GM19397 (cell line): ENCODE measurements at regions not wholly inside any gene's neighbourhood (a gene's known extent, or its start where the extent isn't known, plus 50 kb on each side); places are given as distances from the start of the nearest gene placed in this dataset.
"Not testable (repeated sequence)": the region's sequence is repeated elsewhere in the genome, so short reads cannot be mapped to it uniquely, and the experiment has no call there.

ENCODE experiments used
- ATAC-seq: cut with Tn5 transposase; IDR thresholded peaks from one replicate; pipeline ENCODE4 v1.9.1; 2021; ENCODE audit warnings: mild to moderate bottlenecking, moderate library complexity; ENCODE audit not compliant: unreplicated experiment

GRCh38 chr2:128591022-128591860 lies 272.6 kb upstream of the HS6ST1 start:
- no peak for ATAC-seq

GRCh38 chr2:128591861-128592822 lies 273.5 kb upstream of the HS6ST1 start:
- ATAC-seq = no peak

- ATAC-seq = no peak
Observed at GRCh38 chr2:128593518-128593878, 274.8 kb upstream of the HS6ST1 start.

GRCh38 chr2:128593879-128594650 lies 275.4 kb upstream of the HS6ST1 start:
- no peak for ATAC-seq

- ATAC-seq = no peak
Observed at GRCh38 chr2:128594651-128594910, 275.9 kb upstream of the HS6ST1 start.

- ATAC-seq = no peak
Observed at GRCh38 chr2:128594953-128595677, 276.4 kb upstream of the HS6ST1 start.

- ATAC-seq = no peak
Observed at GRCh38 chr2:128595763-128596395, 277.2 kb upstream of the HS6ST1 start.

GRCh38 chr2:128596396-128597120 lies 277.9 kb upstream of the HS6ST1 start:
- ATAC-seq = no peak

- ATAC-seq = no peak
Observed at GRCh38 chr2:128597121-128597762, 278.6 kb upstream of the HS6ST1 start.

- not testable (repeated sequence) for ATAC-seq
Observed at GRCh38 chr2:128598260-128598659, 279.6 kb upstream of the HS6ST1 start.

- no peak for ATAC-seq
Observed at GRCh38 chr2:128598862-128599441, 280.3 kb upstream of the HS6ST1 start.

- ATAC-seq = no peak
Observed at GRCh38 chr2:128599700-128600099, 281.0 kb upstream of the HS6ST1 start.

- no peak for ATAC-seq
Observed at GRCh38 chr2:128600581-128601297, 282.1 kb upstream of the HS6ST1 start.

GRCh38 chr2:128601298-128602037 lies 282.8 kb upstream of the HS6ST1 start:
- no peak for ATAC-seq

- no peak for ATAC-seq
Observed at GRCh38 chr2:128602038-128602698, 283.5 kb upstream of the HS6ST1 start.

- no peak for ATAC-seq
Observed at GRCh38 chr2:128602699-128603101, 284.0 kb upstream of the HS6ST1 start.

GRCh38 chr2:128603411-128603924 lies 284.8 kb upstream of the HS6ST1 start:
- ATAC-seq = no peak
